H9 (cell line): ENCODE measurements at regions not wholly inside any gene's neighbourhood (a gene's known extent, or its start where the extent isn't known, plus 50 kb on each side); places are given as distances from the start of the nearest gene placed in this dataset.

Source experiments
- DNase-seq: peaks from one replicate; pipeline ENCODE4 v3.0.0-alpha.2; 2017
- H2AFZ ChIP-seq: one replicate; pipeline ENCODE4 v1.6.1; 2013; ENCODE audit warnings: mild to moderate bottlenecking, low read length, control low read depth, moderate library complexity
- H2AK5ac ChIP-seq: 2 replicates; pipeline ENCODE4 v1.6.1; 2013; ENCODE audit warnings: low read length, control low read depth, mixed read lengths; ENCODE audit not compliant: insufficient read length
- H2BK120ac ChIP-seq: one replicate; pipeline ENCODE4 v1.6.1; 2013; ENCODE audit warnings: low read depth, mild to moderate bottlenecking, low read length, control low read depth, inconsistent platforms; ENCODE audit not compliant: poor library complexity, severe bottlenecking
- H2BK12ac ChIP-seq: 2 replicates; pipeline ENCODE4 v1.6.1; 2013; ENCODE audit warnings: low read length, control low read depth, mixed read lengths, low read depth; ENCODE audit not compliant: insufficient read length
- H2BK15ac ChIP-seq: 2 replicates; pipeline ENCODE4 v1.6.1; 2013; ENCODE audit warnings: low read depth, low read length, control low read depth
- H2BK20ac ChIP-seq: one replicate; pipeline ENCODE4 v1.6.1; 2013; ENCODE audit warnings: low read depth, mild to moderate bottlenecking, low read length, control low read depth, inconsistent platforms; ENCODE audit not compliant: poor library complexity, severe bottlenecking
- H2BK5ac ChIP-seq: 2 replicates; pipeline ENCODE4 v1.6.1; 2013; ENCODE audit warnings: low read length, control low read depth, mixed read lengths; ENCODE audit not compliant: insufficient read length
- H3K14ac ChIP-seq: 2 replicates; pipeline ENCODE4 v1.6.1; 2013; ENCODE audit warnings: low read length, control low read depth; ENCODE audit not compliant: insufficient read depth
- H3K18ac ChIP-seq: 2 replicates; pipeline ENCODE4 v1.6.1; 2013; ENCODE audit warnings: low read depth, mild to moderate bottlenecking, mixed read lengths, low read length, control low read depth; ENCODE audit not compliant: insufficient read length
- H3K23ac ChIP-seq: 2 replicates; pipeline ENCODE4 v1.6.1; 2013; ENCODE audit warnings: low read length, control low read depth, mixed read lengths, low read depth; ENCODE audit not compliant: insufficient read length
- H3K23me2 ChIP-seq: 2 replicates; pipeline ENCODE4 v1.6.1; 2013; ENCODE audit warnings: low read depth, mild to moderate bottlenecking, mixed read lengths, low read length, control low read depth; ENCODE audit not compliant: insufficient read length, poor library complexity, severe bottlenecking
- H3K27ac ChIP-seq: 2 replicates; pipeline ENCODE4 v1.5.1; 2013; ENCODE audit warnings: low read length, control low read depth, mixed read lengths, low read depth; ENCODE audit not compliant: insufficient read length
- H3K27me3 ChIP-seq: 2 replicates; pipeline ENCODE4 v1.6.1; 2013; ENCODE audit warnings: low read length, control low read depth, inconsistent platforms; ENCODE audit not compliant: insufficient read depth
- H3K4ac ChIP-seq: 2 replicates; pipeline ENCODE4 v1.6.1; 2013; ENCODE audit warnings: low read depth, mild to moderate bottlenecking, control low read depth, inconsistent platforms, low read length, moderate library complexity
- H3K4me1 ChIP-seq: 2 replicates; pipeline ENCODE4 v1.6.1; 2013; ENCODE audit warnings: low read length, control low read depth, inconsistent platforms; ENCODE audit not compliant: insufficient read depth
- H3K4me2 ChIP-seq: 2 replicates; pipeline ENCODE4 v1.6.1; 2013; ENCODE audit warnings: low read length, control low read depth, mixed read lengths; ENCODE audit not compliant: insufficient read length, insufficient read depth
- H3K56ac ChIP-seq: 2 replicates; pipeline ENCODE4 v1.6.1; 2013; ENCODE audit warnings: low read depth, mild to moderate bottlenecking, mixed read lengths, low read length, control low read depth; ENCODE audit not compliant: insufficient read length
- H3K79me1 ChIP-seq: 2 replicates; pipeline ENCODE4 v1.6.1; 2013; ENCODE audit warnings: low read depth, mild to moderate bottlenecking, moderate library complexity, low read length, control low read depth, inconsistent platforms; ENCODE audit not compliant: insufficient read depth, poor library complexity, severe bottlenecking
- H3K79me2 ChIP-seq: 2 replicates; pipeline ENCODE4 v1.6.1; 2013; ENCODE audit warnings: low read length, control low read depth, inconsistent platforms; ENCODE audit not compliant: insufficient read depth
- H3K9ac ChIP-seq: 2 replicates; pipeline ENCODE4 v1.6.1; 2013; ENCODE audit warnings: low read length, control low read depth, mixed read lengths; ENCODE audit not compliant: insufficient read length; ENCODE audit errors: extremely low read depth
- H3K9me3 ChIP-seq: one replicate; pipeline ENCODE4 v1.6.1; 2013; ENCODE audit warnings: low read depth, low read length, inconsistent platforms; ENCODE audit not compliant: control insufficient read depth
- H3T11ph ChIP-seq: one replicate; pipeline ENCODE4 v1.6.1; 2013; ENCODE audit warnings: mild to moderate bottlenecking, low read length, control low read depth, inconsistent platforms
- H4K20me1 ChIP-seq: one replicate; pipeline ENCODE4 v1.6.1; 2013; ENCODE audit not compliant: control insufficient read depth, insufficient read length, insufficient read depth
- H4K5ac ChIP-seq: 2 replicates; pipeline ENCODE4 v1.6.1; 2013; ENCODE audit warnings: low read depth, mild to moderate bottlenecking, mixed read lengths, low read length, control low read depth; ENCODE audit not compliant: insufficient read length
- H4K8ac ChIP-seq: replicated peaks from 2 replicates; pipeline ENCODE4 v1.6.1; 2013; ENCODE audit warnings: low read length, control low read depth, mixed read lengths, low read depth; ENCODE audit not compliant: insufficient read length
- H4K91ac ChIP-seq: 2 replicates; pipeline ENCODE4 v1.6.1; 2013; ENCODE audit warnings: low read depth, mild to moderate bottlenecking, moderate library complexity, mixed read lengths, low read length, control low read depth; ENCODE audit not compliant: insufficient read length
- H3K27ac Mint-ChIP-seq, 3 experiments: 2 replicates in 2 of 3; 3 replicates in 1 of 3; pipeline ENCODE4 v1.8.0; 2020 to 2021; ENCODE audit warnings: mixed read lengths in 3 of 3, mild to moderate bottlenecking in 1 of 3, moderate library complexity in 1 of 3
- H3K27me3 Mint-ChIP-seq: 2 replicates; pipeline ENCODE4 v1.8.0; 2021; ENCODE audit warnings: low read depth, mild to moderate bottlenecking, moderate library complexity, mixed read lengths
- H3K36me3 Mint-ChIP-seq, 3 experiments: 2 replicates in 2 of 3; 3 replicates in 1 of 3; pipeline ENCODE4 v1.8.0; 2020 to 2021; ENCODE audit warnings: low read depth in 3 of 3, mixed read lengths in 3 of 3; ENCODE audit not compliant: insufficient read depth in 1 of 3
- H3K4me1 Mint-ChIP-seq, 2 experiments: 2 replicates each; pipeline ENCODE4 v1.8.0; 2020; ENCODE audit warnings: mixed read lengths in 2 of 2
- H3K4me3 Mint-ChIP-seq, 2 experiments: 2 replicates in 1 of 2; 3 replicates in 1 of 2; pipeline ENCODE4 v1.8.0; 2020 to 2021; ENCODE audit warnings: mild to moderate bottlenecking in 2 of 2, mixed read lengths in 2 of 2, moderate library complexity in 1 of 2
- H3K9me3 Mint-ChIP-seq, 2 experiments: 2 replicates in 1 of 2; 3 replicates in 1 of 2; pipeline ENCODE4 v1.8.0; 2020; ENCODE audit warnings: mild to moderate bottlenecking in 2 of 2, mixed read lengths in 2 of 2, moderate library complexity in 1 of 2
- CTCF ChIP-seq: fragments of 200-600 bp; sonication (generic); conservative IDR thresholded peaks from 3 replicates; pipeline ENCODE4 v1.8.0; 2021; ENCODE audit warnings: antibody characterized with exemption, mild to moderate bottlenecking
- WGBS: extraction: QIAGEN DNeasy Blood & Tissue Kit; methylation state at CpG from one replicate; pipeline ENCODE4 v1.1.7; 2013; ENCODE audit warnings: missing lambda C conversion rate, low lambda C conversion rate, mixed read lengths; ENCODE audit not compliant: insufficient read length; ENCODE audit errors: extremely low coverage; 5-methylcytosine and 5-hydroxymethylcytosine counted together

- Histone ChIP-seq H3K27me3 (no peaks in the 10 kb centered on the region), H3K23ac (no peak overlapping the region), H3K23me2 (no peaks in the 10 kb centered on the region), H3K4me2 (no peak overlapping the region), H2BK12ac (no peak overlapping the region), H4K91ac (no peak overlapping the region), H2BK120ac (no peak overlapping the region), H2AFZ (no peak overlapping the region), H4K5ac (no peak overlapping the region), H3K27ac (no peak overlapping the region), H3K79me2 (no peaks in the 10 kb centered on the region), H2BK20ac (no peak overlapping the region), H3K4ac (no peak overlapping the region), H2BK15ac (no peak overlapping the region), H3K14ac (no peak overlapping the region), H3K9ac (no peak overlapping the region), H3K79me1 (no peaks in the 10 kb centered on the region), H2BK5ac (no peak overlapping the region), H4K20me1 (no peaks in the 10 kb centered on the region), H2AK5ac (no peak overlapping the region), H3K56ac (no peak overlapping the region), H3K18ac (no peak overlapping the region), H3K4me1 (no peaks in the 10 kb centered on the region; the same call in 1 of the 2 replicates), H3T11ph (no peak overlapping the region), H3K9me3 (no peaks in the 10 kb centered on the region), H4K8ac (no peak overlapping the region)
- Mint-ChIP-seq H3K9me3 (peaks cover 0 to 3% of the 10 kb centered on the region in 2 experiments; a peak in 1 of 5 replicates), H3K4me3 (no peak overlapping the region), H3K27me3 (no peaks in the 10 kb centered on the region), H3K36me3 (no peaks in the 10 kb centered on the region; a peak in 2 of 7 replicates), H3K27ac (no peak overlapping the region), H3K4me1 (peaks cover 0 to 14% of the 10 kb centered on the region in 2 experiments; a peak in 2 of 4 replicates)
- WGBS: no CpG with 5 or more reads among the region's 5 CpGs
- peak; percentile 93 for TF ChIP-seq CTCF
- DNase-seq: no peak
Observed at GRCh38 chr4:114386637-114387233, 211.9 kb upstream of the UGT8 start.
